ENCODE measurements at regions not wholly inside any gene's neighbourhood (a gene's known extent, or its start where the extent isn't known, plus 50 kb on each side); places are given as distances from the start of the nearest gene placed in this dataset.

DNA sequence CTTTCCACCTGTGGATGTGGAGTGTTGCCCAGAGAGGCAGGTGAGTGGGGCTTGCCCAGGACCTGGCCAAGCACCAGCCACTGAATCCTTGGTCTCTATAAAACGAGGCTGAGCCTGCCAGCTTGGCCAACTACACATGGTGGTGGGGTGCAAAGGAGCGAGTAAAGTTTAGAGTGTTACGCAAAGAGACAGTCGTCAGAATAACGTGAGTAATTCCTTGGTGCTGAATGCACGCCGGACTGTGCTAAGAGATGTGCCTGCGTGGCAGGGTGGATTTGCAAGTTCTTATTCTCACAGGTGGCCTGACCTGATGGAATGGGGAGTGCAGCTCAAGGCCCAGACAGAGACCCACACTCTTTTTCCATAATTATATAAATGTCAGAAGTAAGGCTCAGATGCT lies 88.6 kb upstream of the B3GAT1 start:
- no peak for ATAC-seq

DNA sequence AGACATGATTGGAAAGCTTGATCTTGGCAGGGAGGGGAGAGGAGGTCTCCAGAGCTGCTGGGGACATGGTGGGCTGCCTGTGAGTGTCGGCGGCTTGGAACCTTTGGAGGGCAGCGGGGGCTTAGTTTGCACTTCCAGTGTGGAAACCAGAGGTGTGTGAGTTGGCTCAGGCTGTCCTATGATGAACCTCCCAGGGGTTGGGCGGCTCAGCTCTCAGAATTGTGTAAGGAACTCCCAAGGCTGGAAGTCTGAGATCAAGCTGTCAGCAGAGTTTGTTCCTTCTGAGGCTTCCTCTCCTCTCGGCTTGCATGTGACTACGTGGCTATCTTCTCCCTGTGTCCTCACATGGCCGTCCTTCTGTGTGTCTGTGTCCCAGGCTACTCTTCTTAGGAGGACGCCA lies 87.9 kb upstream of the B3GAT1 start:
- no peak for TF ChIP-seq ARNTL (CRISPR knock-in tag; IDR thresholded peaks at IDR 0.05; ENCODE audit: borderline replicate concordance, low read depth)
- TF ChIP-seq CSDC2 (CRISPR knock-in tag; IDR thresholded peaks at IDR 0.05): no peak
- TF ChIP-seq TCF4 (CRISPR knock-in tag; IDR thresholded peaks at IDR 0.05; ENCODE audit: borderline replicate concordance): no peak
- TF ChIP-seq ZFP30 (CRISPR knock-in tag; IDR thresholded peaks at IDR 0.05): no peak
- no peak for TF ChIP-seq BACH2 (CRISPR knock-in tag; IDR thresholded peaks at IDR 0.05; ENCODE audit: borderline replicate concordance)
- no peak for TF ChIP-seq SNAI2 (CRISPR knock-in tag; IDR thresholded peaks at IDR 0.05)
- TF ChIP-seq ZNF70 (CRISPR knock-in tag; IDR thresholded peaks at IDR 0.05): no peak
- no peak for TF ChIP-seq ZC3H10 (CRISPR knock-in tag; IDR thresholded peaks at IDR 0.05)
- no peak for TF ChIP-seq TOX (CRISPR knock-in tag; IDR thresholded peaks at IDR 0.05; ENCODE audit: borderline replicate concordance)
- TF ChIP-seq PPARA (CRISPR knock-in tag; IDR thresholded peaks at IDR 0.05; ENCODE audit: borderline replicate concordance): no peak
- TF ChIP-seq, protein P1, sequence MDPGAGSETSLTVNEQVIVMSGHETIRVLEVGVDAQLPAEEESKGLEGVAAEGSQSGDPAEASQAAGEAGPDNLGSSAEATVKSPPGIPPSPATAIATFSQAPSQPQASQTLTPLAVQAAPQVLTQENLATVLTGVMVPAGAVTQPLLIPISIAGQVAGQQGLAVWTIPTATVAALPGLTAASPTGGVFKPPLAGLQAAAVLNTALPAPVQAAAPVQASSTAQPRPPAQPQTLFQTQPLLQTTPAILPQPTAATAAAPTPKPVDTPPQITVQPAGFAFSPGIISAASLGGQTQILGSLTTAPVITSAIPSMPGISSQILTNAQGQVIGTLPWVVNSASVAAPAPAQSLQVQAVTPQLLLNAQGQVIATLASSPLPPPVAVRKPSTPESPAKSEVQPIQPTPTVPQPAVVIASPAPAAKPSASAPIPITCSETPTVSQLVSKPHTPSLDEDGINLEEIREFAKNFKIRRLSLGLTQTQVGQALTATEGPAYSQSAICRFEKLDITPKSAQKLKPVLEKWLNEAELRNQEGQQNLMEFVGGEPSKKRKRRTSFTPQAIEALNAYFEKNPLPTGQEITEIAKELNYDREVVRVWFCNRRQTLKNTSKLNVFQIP (CRISPR knock-in tag; IDR thresholded peaks at IDR 0.05; ENCODE audit: borderline replicate concordance, low read depth): no peak
- TF ChIP-seq, protein P2, sequence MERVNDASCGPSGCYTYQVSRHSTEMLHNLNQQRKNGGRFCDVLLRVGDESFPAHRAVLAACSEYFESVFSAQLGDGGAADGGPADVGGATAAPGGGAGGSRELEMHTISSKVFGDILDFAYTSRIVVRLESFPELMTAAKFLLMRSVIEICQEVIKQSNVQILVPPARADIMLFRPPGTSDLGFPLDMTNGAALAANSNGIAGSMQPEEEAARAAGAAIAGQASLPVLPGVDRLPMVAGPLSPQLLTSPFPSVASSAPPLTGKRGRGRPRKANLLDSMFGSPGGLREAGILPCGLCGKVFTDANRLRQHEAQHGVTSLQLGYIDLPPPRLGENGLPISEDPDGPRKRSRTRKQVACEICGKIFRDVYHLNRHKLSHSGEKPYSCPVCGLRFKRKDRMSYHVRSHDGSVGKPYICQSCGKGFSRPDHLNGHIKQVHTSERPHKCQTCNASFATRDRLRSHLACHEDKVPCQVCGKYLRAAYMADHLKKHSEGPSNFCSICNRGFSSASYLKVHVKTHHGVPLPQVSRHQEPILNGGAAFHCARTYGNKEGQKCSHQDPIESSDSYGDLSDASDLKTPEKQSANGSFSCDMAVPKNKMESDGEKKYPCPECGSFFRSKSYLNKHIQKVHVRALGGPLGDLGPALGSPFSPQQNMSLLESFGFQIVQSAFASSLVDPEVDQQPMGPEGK (CRISPR knock-in tag; IDR thresholded peaks at IDR 0.05; ENCODE audit: borderline replicate concordance): no peak
- no peak for TF ChIP-seq ISL1 (CRISPR knock-in tag; IDR thresholded peaks at IDR 0.05)
- TF ChIP-seq ESRRG (CRISPR knock-in tag; IDR thresholded peaks at IDR 0.05): no peak
- no peak for TF ChIP-seq OSR1 (CRISPR knock-in tag; IDR thresholded peaks at IDR 0.05)
- TF ChIP-seq GLIS3 (CRISPR knock-in tag; IDR thresholded peaks at IDR 0.05): no peak
- no peak for ATAC-seq

More for the DNA sequence above, 88.6 kb upstream of the B3GAT1 start:
- TF ChIP-seq ZC3H10 (CRISPR knock-in tag; IDR thresholded peaks at IDR 0.05) (no peak), ZFP3 (CRISPR knock-in tag; IDR thresholded peaks at IDR 0.05) (no peak), SNAI2 (CRISPR knock-in tag; IDR thresholded peaks at IDR 0.05) (no peak), ZNF565 (CRISPR knock-in tag; conservative IDR thresholded peaks at IDR 0.05; ENCODE audit: low read depth) (no peak), ZFP30 (CRISPR knock-in tag; IDR thresholded peaks at IDR 0.05) (no peak), TOX (CRISPR knock-in tag; IDR thresholded peaks at IDR 0.05; ENCODE audit: borderline replicate concordance) (no peak), ZNF8 (CRISPR knock-in tag; IDR thresholded peaks at IDR 0.05) (no peak), CSDC2 (CRISPR knock-in tag; IDR thresholded peaks at IDR 0.05) (no peak), ARNTL (CRISPR knock-in tag; IDR thresholded peaks at IDR 0.05; ENCODE audit: borderline replicate concordance, low read depth) (no peak), RARB (CRISPR knock-in tag; IDR thresholded peaks at IDR 0.05) (no peak), BACH2 (CRISPR knock-in tag; IDR thresholded peaks at IDR 0.05; ENCODE audit: borderline replicate concordance) (no peak), GLIS3 (CRISPR knock-in tag; IDR thresholded peaks at IDR 0.05) (no peak), ISL1 (CRISPR knock-in tag; IDR thresholded peaks at IDR 0.05) (no peak), PPARA (CRISPR knock-in tag; IDR thresholded peaks at IDR 0.05; ENCODE audit: borderline replicate concordance) (no peak), ZNF70 (CRISPR knock-in tag; IDR thresholded peaks at IDR 0.05) (no peak)
- TF ChIP-seq, protein P3, sequence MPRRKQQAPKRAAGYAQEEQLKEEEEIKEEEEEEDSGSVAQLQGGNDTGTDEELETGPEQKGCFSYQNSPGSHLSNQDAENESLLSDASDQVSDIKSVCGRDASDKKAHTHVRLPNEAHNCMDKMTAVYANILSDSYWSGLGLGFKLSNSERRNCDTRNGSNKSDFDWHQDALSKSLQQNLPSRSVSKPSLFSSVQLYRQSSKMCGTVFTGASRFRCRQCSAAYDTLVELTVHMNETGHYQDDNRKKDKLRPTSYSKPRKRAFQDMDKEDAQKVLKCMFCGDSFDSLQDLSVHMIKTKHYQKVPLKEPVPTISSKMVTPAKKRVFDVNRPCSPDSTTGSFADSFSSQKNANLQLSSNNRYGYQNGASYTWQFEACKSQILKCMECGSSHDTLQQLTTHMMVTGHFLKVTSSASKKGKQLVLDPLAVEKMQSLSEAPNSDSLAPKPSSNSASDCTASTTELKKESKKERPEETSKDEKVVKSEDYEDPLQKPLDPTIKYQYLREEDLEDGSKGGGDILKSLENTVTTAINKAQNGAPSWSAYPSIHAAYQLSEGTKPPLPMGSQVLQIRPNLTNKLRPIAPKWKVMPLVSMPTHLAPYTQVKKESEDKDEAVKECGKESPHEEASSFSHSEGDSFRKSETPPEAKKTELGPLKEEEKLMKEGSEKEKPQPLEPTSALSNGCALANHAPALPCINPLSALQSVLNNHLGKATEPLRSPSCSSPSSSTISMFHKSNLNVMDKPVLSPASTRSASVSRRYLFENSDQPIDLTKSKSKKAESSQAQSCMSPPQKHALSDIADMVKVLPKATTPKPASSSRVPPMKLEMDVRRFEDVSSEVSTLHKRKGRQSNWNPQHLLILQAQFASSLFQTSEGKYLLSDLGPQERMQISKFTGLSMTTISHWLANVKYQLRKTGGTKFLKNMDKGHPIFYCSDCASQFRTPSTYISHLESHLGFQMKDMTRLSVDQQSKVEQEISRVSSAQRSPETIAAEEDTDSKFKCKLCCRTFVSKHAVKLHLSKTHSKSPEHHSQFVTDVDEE (CRISPR knock-in tag; IDR thresholded peaks at IDR 0.05): no peak
- TF ChIP-seq, protein P4, sequence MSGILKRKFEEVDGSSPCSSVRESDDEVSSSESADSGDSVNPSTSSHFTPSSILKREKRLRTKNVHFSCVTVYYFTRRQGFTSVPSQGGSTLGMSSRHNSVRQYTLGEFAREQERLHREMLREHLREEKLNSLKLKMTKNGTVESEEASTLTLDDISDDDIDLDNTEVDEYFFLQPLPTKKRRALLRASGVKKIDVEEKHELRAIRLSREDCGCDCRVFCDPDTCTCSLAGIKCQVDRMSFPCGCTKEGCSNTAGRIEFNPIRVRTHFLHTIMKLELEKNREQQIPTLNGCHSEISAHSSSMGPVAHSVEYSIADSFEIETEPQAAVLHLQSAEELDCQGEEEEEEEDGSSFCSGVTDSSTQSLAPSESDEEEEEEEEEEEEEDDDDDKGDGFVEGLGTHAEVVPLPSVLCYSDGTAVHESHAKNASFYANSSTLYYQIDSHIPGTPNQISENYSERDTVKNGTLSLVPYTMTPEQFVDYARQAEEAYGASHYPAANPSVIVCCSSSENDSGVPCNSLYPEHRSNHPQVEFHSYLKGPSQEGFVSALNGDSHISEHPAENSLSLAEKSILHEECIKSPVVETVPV (CRISPR knock-in tag; IDR thresholded peaks at IDR 0.05): no peak
- TF ChIP-seq, protein P1 (CRISPR knock-in tag; IDR thresholded peaks at IDR 0.05; ENCODE audit: borderline replicate concordance, low read depth): no peak
- TF ChIP-seq, protein P5, sequence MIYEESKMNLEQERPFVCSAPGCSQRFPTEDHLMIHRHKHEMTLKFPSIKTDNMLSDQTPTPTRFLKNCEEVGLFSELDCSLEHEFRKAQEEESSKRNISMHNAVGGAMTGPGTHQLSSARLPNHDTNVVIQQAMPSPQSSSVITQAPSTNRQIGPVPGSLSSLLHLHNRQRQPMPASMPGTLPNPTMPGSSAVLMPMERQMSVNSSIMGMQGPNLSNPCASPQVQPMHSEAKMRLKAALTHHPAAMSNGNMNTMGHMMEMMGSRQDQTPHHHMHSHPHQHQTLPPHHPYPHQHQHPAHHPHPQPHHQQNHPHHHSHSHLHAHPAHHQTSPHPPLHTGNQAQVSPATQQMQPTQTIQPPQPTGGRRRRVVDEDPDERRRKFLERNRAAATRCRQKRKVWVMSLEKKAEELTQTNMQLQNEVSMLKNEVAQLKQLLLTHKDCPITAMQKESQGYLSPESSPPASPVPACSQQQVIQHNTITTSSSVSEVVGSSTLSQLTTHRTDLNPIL (CRISPR knock-in tag; IDR thresholded peaks at IDR 0.05; ENCODE audit: low read depth): no peak
- TF ChIP-seq, protein P2 (CRISPR knock-in tag; IDR thresholded peaks at IDR 0.05; ENCODE audit: borderline replicate concordance): no peak
